ENCODE measurements at regions not wholly inside any gene's neighbourhood (a gene's known extent, or its start where the extent isn't known, plus 50 kb on each side); places are given as distances from the start of the nearest gene placed in this dataset.

- TF ChIP-seq CTCF (IDR thresholded peaks at IDR 0.05) (no peak), POLR2A (IDR thresholded peaks at IDR 0.05) (no peak)
Observed at GRCh38 chr4:147425019-147425418, 55.9 kb upstream of the EDNRA start.
